ENCODE measurements at regions not wholly inside any gene's neighbourhood (a gene's known extent, or its start where the extent isn't known, plus 50 kb on each side); places are given as distances from the start of the nearest gene placed in this dataset.
A peak's percentile ranks its signal among the peaks of the same experiment; 100 is the strongest.
"Not testable (repeated sequence)": the region's sequence is repeated elsewhere in the genome, so short reads cannot be mapped to it uniquely, and the experiment has no call there.

GRCh38 chr9:41783070-41783810 lies 346.0 kb downstream of the CNTNAP3B start:
- H3K27ac ChIP-seq (replicated peaks); DNase-seq; H3K4me1 ChIP-seq; H3K9me3 ChIP-seq (replicated peaks); intact Hi-C loops (cut with micrococcal nuclease); H3K36me3 ChIP-seq; H3K27me3 ChIP-seq (ENCODE audit: low read depth); H3K4me3 ChIP-seq: not testable (repeated sequence)

- H3K27ac ChIP-seq (replicated peaks); H3K9me3 ChIP-seq (replicated peaks); H3K27me3 ChIP-seq (ENCODE audit: low read depth); intact Hi-C loops (cut with micrococcal nuclease); DNase-seq; H3K4me1 ChIP-seq; H3K36me3 ChIP-seq; H3K4me3 ChIP-seq: not testable (repeated sequence)
Observed at GRCh38 chr9:41781899-41782298, 347.3 kb downstream of the CNTNAP3B start.

- H3K27ac ChIP-seq (replicated peaks); H3K9me3 ChIP-seq (replicated peaks); H3K4me1 ChIP-seq; H3K4me3 ChIP-seq; DNase-seq; H3K36me3 ChIP-seq; intact Hi-C loops (cut with micrococcal nuclease); H3K27me3 ChIP-seq (ENCODE audit: low read depth): not testable (repeated sequence)
Observed at GRCh38 chr9:41779897-41780406, 349.3 kb downstream of the CNTNAP3B start.

- H3K4me1 ChIP-seq; H3K27ac ChIP-seq (replicated peaks); H3K27me3 ChIP-seq (ENCODE audit: low read depth); DNase-seq; intact Hi-C loops (cut with micrococcal nuclease); H3K4me3 ChIP-seq; H3K36me3 ChIP-seq; H3K9me3 ChIP-seq (replicated peaks): not testable (repeated sequence)
Observed at GRCh38 chr9:41779192-41779591, 350.0 kb downstream of the CNTNAP3B start.

GRCh38 chr9:41778535-41779071 lies 350.6 kb downstream of the CNTNAP3B start:
- DNase-seq; H3K4me3 ChIP-seq; H3K36me3 ChIP-seq; H3K27me3 ChIP-seq (ENCODE audit: low read depth); intact Hi-C loops (cut with micrococcal nuclease); H3K9me3 ChIP-seq (replicated peaks); H3K4me1 ChIP-seq; H3K27ac ChIP-seq (replicated peaks): not testable (repeated sequence)

- H3K27me3 ChIP-seq (ENCODE audit: low read depth); H3K4me3 ChIP-seq; H3K9me3 ChIP-seq (replicated peaks); DNase-seq; H3K4me1 ChIP-seq; intact Hi-C loops (cut with micrococcal nuclease); H3K36me3 ChIP-seq; H3K27ac ChIP-seq (replicated peaks): not testable (repeated sequence)
Observed at GRCh38 chr9:41777536-41777935, 351.7 kb downstream of the CNTNAP3B start.

GRCh38 chr9:41772541-41772940 lies 356.7 kb downstream of the CNTNAP3B start:
- H3K27ac ChIP-seq (replicated peaks); H3K36me3 ChIP-seq; H3K27me3 ChIP-seq (ENCODE audit: low read depth); H3K9me3 ChIP-seq (replicated peaks); intact Hi-C loops (cut with micrococcal nuclease); DNase-seq; H3K4me3 ChIP-seq; H3K4me1 ChIP-seq: not testable (repeated sequence)

- H3K36me3 ChIP-seq; H3K27ac ChIP-seq (replicated peaks); H3K27me3 ChIP-seq (ENCODE audit: low read depth); intact Hi-C loops (cut with micrococcal nuclease); H3K4me1 ChIP-seq; H3K9me3 ChIP-seq (replicated peaks); H3K4me3 ChIP-seq; DNase-seq: not testable (repeated sequence)
Observed at GRCh38 chr9:41771693-41772092, 357.5 kb downstream of the CNTNAP3B start.

- H3K27me3 ChIP-seq (ENCODE audit: low read depth); H3K4me1 ChIP-seq; H3K27ac ChIP-seq (replicated peaks); intact Hi-C loops (cut with micrococcal nuclease); DNase-seq; H3K9me3 ChIP-seq (replicated peaks); H3K4me3 ChIP-seq; H3K36me3 ChIP-seq: not testable (repeated sequence)
Observed at GRCh38 chr9:41754822-41755221, 374.4 kb downstream of the CNTNAP3B start.

- H3K27ac ChIP-seq (replicated peaks); H3K9me3 ChIP-seq (replicated peaks); H3K4me1 ChIP-seq; intact Hi-C loops (cut with micrococcal nuclease); H3K4me3 ChIP-seq; DNase-seq; H3K36me3 ChIP-seq; H3K27me3 ChIP-seq (ENCODE audit: low read depth): not testable (repeated sequence)
Observed at GRCh38 chr9:41754403-41754802, 374.8 kb downstream of the CNTNAP3B start.

- H3K36me3 ChIP-seq; H3K4me1 ChIP-seq; H3K27ac ChIP-seq (replicated peaks); H3K27me3 ChIP-seq (ENCODE audit: low read depth); DNase-seq; H3K4me3 ChIP-seq; intact Hi-C loops (cut with micrococcal nuclease); H3K9me3 ChIP-seq (replicated peaks): not testable (repeated sequence)
Observed at GRCh38 chr9:41741897-41742296, 387.3 kb downstream of the CNTNAP3B start.

- H3K4me3 ChIP-seq, result peak overlapping the region; percentile 29
- H3K4me1 ChIP-seq; intact Hi-C loops (cut with micrococcal nuclease); H3K9me3 ChIP-seq (replicated peaks); H3K27me3 ChIP-seq (ENCODE audit: low read depth); H3K36me3 ChIP-seq: not testable (repeated sequence)
- DNase-seq, result peak; percentile 48
- peak overlapping the region; percentile 58 for H3K27ac ChIP-seq (replicated peaks)
Observed at GRCh38 chr9:41741173-41741572, 388.1 kb downstream of the CNTNAP3B start.

- H3K36me3 ChIP-seq; H3K4me1 ChIP-seq; intact Hi-C loops (cut with micrococcal nuclease); H3K27ac ChIP-seq (replicated peaks); H3K27me3 ChIP-seq (ENCODE audit: low read depth); H3K9me3 ChIP-seq (replicated peaks); DNase-seq; H3K4me3 ChIP-seq: not testable (repeated sequence)
Observed at GRCh38 chr9:41738681-41739080, 390.5 kb downstream of the CNTNAP3B start.

GRCh38 chr9:41699190-41699589 lies 430.0 kb downstream of the CNTNAP3B start:
- DNase-seq; H3K9me3 ChIP-seq (replicated peaks); intact Hi-C loops (cut with micrococcal nuclease): not testable (repeated sequence)

More at GRCh38 chr9:41699190-41699589, 430.0 kb downstream of the CNTNAP3B start:
- H3K4me3 ChIP-seq; H3K36me3 ChIP-seq; H3K27ac ChIP-seq (replicated peaks); H3K4me1 ChIP-seq; H3K27me3 ChIP-seq (ENCODE audit: low read depth): not testable (repeated sequence)

Data from left ventricle myocardium inferior (tissue), 1 donor.